Inflammatory macrophage treated with lipopolysaccharide for 4 hours (primary cell): ENCODE measurements at regions not wholly inside any gene's neighbourhood (a gene's known extent, or its start where the extent isn't known, plus 50 kb on each side); places are given as distances from the start of the nearest gene placed in this dataset.

Source experiments
- DNase-seq: peaks from one replicate; pipeline ENCODE4 v3.0.0-alpha.2; 2020

DNA sequence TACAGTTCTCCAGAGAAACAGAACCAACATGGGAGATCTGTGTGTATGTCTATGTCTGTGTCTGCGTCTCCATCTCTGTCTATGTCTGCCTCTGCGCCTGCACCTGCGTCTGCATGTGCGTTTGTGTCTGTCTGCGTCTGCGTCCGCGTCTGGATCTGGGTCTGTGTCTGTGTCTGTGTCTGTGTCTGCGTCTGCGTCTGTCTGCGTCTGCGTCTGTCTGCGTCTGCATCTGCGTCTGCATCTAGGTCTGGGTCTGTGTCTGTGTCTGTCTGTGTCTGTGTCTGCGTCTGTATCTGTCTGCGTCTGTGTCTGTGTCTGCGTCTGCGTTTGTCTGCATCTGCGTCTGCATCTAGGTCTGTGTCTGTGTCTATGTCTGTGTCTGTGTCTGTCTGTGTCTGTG, 53.1 kb upstream of the SLC22A11 start:
- no peak for DNase-seq

DNA sequence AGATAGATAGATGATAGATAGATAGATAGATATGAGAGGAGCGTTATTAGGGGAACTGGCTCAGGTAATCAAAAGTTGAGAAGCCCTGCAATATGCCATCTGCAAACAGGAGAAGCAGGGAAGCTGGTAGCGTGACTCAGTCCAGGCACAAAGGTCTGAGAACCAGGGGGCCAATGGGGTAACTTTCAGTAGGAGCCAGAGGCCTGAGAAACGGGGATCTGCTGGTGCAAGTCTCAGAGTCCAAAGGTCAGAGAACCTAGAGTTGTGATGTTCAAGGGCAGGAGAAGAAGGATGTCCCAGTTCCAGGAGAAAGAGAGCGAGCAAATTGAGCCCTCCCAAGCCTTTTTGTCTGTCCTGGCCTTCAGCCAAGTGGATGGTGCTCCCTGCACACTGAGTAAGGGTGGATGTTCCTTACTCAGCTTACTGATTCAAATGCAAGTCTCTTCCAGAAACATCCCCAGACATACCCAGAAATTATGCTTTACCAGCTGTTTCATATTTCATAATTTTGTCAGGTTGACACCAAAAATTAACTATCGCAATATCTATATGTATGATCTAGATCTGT, 52.5 kb upstream of the SLC22A11 start:
- DNase-seq = no peak

- no peak for DNase-seq
Observed at GRCh38 chr11:64504999-64505398, 50.7 kb upstream of the SLC22A11 start.
